ENCODE measurements at regions not wholly inside any gene's neighbourhood (a gene's known extent, or its start where the extent isn't known, plus 50 kb on each side); places are given as distances from the start of the nearest gene placed in this dataset.

DNA sequence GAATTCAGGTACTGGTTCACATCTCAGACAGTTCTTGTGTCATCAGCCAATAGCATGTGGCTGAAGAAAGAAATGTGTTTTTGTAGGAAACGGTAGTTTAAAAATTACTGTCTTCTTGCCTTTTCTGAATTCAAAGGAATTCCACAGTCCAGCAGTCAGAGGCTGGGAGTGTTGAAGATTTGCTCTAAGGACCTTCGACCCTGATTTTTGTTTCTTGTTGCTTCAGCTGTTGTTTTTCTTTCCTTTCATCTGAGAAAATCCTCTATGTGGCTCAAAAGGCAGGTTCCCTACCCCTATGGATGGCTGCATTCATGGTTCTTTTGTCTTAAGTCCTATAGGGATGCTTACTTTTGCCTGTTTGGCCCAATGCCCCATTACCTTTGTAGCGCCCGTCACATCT lies 304.9 kb downstream of the TMEM167A start:
- TF ChIP-seq ZFP41 (CRISPR knock-in tag; IDR thresholded peaks at IDR 0.05; ENCODE audit: borderline replicate concordance) (no peak), FOSL1 (CRISPR knock-in tag; IDR thresholded peaks at IDR 0.05; ENCODE audit: borderline replicate concordance) (no peak), NR2F6 (IDR thresholded peaks at IDR 0.05) (no peak), NR2F6 (CRISPR knock-in tag; IDR thresholded peaks at IDR 0.05) (no peak), MAZ (IDR thresholded peaks at IDR 0.05; ENCODE audit: borderline replicate concordance, low read depth, low read length) (no peak), MAZ (CRISPR knock-in tag; IDR thresholded peaks at IDR 0.05; ENCODE audit: low read depth) (no peak), SP2 (CRISPR knock-in tag; IDR thresholded peaks at IDR 0.05) (no peak), RFX5 (IDR thresholded peaks at IDR 0.05; ENCODE audit: low read depth, low read length) (no peak), EZH2 (conservative IDR thresholded peaks at IDR 0.05; ENCODE audit: low read depth, low read length) (no peak), GTF2F1 (IDR thresholded peaks at IDR 0.05; ENCODE audit: low read length) (no peak)
- TF ChIP-seq, protein P1, sequence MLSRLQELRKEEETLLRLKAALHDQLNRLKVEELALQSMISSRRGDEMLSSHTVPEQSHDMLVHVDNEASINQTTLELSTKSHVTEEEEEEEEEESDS (CRISPR knock-in tag; IDR thresholded peaks at IDR 0.05; ENCODE audit: borderline replicate concordance) = no peak
- TF ChIP-seq, protein P2, sequence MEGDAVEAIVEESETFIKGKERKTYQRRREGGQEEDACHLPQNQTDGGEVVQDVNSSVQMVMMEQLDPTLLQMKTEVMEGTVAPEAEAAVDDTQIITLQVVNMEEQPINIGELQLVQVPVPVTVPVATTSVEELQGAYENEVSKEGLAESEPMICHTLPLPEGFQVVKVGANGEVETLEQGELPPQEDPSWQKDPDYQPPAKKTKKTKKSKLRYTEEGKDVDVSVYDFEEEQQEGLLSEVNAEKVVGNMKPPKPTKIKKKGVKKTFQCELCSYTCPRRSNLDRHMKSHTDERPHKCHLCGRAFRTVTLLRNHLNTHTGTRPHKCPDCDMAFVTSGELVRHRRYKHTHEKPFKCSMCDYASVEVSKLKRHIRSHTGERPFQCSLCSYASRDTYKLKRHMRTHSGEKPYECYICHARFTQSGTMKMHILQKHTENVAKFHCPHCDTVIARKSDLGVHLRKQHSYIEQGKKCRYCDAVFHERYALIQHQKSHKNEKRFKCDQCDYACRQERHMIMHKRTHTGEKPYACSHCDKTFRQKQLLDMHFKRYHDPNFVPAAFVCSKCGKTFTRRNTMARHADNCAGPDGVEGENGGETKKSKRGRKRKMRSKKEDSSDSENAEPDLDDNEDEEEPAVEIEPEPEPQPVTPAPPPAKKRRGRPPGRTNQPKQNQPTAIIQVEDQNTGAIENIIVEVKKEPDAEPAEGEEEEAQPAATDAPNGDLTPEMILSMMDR (CRISPR knock-in tag; IDR thresholded peaks at IDR 0.05) = no peak
- TF ChIP-seq, protein P3, sequence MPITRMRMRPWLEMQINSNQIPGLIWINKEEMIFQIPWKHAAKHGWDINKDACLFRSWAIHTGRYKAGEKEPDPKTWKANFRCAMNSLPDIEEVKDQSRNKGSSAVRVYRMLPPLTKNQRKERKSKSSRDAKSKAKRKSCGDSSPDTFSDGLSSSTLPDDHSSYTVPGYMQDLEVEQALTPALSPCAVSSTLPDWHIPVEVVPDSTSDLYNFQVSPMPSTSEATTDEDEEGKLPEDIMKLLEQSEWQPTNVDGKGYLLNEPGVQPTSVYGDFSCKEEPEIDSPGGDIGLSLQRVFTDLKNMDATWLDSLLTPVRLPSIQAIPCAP (CRISPR knock-in tag; IDR thresholded peaks at IDR 0.05; ENCODE audit: low read depth) = no peak

Data from HepG2 (cell line).